GM12874 (cell line): ENCODE measurements at regions not wholly inside any gene's neighbourhood (a gene's known extent, or its start where the extent isn't known, plus 50 kb on each side); places are given as distances from the start of the nearest gene placed in this dataset.

Source experiments
- CTCF ChIP-seq: IDR thresholded peaks from 2 replicates; pipeline ENCODE4 v1.5.1; 2011; ENCODE audit warnings: low read depth, mild to moderate bottlenecking, control low read depth, low read length, moderate library complexity; ENCODE audit not compliant: insufficient read depth

DNA sequence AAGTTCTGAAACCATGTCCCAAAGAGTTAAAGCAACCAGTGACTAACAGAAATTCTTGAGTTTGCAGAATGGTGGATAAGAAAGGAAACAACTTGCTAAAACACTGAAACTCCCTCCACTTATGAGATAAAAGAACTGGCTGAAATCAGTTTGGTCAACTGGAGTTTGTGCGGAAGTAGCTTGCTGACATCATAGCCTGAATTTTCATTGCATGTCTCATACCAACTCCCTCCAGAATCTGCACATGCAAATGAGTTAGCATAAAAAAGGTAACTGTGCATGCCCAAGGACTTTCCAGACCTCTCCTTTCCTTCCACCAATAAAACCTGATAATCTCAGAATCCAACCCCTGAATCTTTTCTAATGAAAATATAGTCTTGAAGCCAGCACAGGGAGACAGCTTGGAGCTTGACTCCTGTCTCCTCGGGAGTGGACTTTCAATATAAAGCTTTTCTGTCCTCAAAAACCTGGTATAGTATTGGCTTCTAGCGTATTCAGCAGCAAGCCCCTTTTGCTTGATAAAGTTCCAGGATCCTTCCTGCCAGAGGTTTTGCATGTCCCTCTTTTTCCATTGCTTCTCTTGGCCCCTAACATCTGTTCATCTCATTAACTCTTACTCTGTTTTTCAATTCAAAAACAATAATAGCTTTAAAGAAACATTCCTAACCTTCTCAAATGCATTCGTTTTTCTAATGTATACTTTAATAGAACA lies 785.8 kb upstream of the ADGRL4 start:
- no peak for TF ChIP-seq CTCF

DNA sequence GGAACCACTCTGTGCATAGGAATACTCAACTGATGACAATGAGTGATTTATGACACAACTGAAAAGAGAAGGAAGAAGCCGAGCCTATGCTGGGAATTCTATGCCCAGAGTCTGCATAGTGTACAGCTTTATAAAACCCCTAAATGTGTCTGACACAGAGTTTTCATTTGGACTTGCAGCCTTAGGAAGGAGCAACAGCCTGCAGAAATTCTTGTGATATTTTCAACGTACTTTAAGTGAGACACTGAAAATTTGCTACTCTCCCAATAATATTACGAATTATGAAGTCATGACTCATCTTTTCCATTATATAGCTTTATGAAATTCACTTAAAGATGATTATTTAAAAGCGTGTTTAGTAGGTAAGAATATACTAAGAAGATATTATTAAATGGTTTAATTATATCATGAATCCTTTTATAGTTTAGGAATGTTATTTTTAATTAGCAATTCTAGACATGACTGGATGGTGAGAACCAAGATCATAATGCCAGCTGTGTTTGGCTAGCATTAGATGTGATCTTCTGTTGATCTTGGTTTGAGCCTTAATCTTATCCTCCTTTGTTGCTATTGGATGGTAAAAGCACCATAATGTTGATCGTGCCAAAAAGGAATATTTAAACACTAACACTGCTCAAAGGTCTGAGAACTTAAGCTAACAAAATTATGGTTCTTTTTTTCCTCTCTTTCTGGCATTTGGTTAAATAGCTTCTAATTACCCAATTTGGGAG lies 785.1 kb upstream of the ADGRL4 start:
- no peak for TF ChIP-seq CTCF

- TF ChIP-seq CTCF: no peak
Observed at GRCh38 chr1:79790950-79791349, 784.4 kb upstream of the ADGRL4 start.

GRCh38 chr1:79787631-79788030 lies 781.1 kb upstream of the ADGRL4 start:
- TF ChIP-seq CTCF: no peak

DNA sequence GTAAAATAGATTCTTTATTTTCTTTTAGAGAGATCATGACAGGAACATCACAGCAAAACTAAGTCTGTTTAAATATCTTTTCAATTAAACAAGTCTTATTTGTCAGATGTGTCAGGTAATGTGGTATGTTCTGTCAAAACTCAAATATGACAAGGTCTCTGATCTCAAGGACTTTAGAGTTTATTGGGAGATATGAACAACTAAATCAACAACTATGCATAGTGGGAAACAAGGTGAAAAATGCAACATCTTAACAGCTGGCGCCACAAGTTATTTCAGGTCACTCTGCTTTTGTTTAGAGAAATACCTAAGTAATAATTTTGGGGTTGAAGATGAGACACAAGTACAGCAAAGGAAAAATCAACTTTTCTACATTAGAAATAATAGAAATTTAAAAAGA lies 779.4 kb upstream of the ADGRL4 start:
- TF ChIP-seq CTCF: no peak

- no peak for TF ChIP-seq CTCF
Observed at GRCh38 chr1:79785561-79785960, 779.0 kb upstream of the ADGRL4 start.

- TF ChIP-seq CTCF: no peak
Observed at GRCh38 chr1:79781261-79781660, 774.7 kb upstream of the ADGRL4 start.
